ENCODE measurements at regions not wholly inside any gene's neighbourhood (a gene's known extent, or its start where the extent isn't known, plus 50 kb on each side); places are given as distances from the start of the nearest gene placed in this dataset.
A peak's percentile ranks its signal among the peaks of the same experiment; 100 is the strongest.

DNA sequence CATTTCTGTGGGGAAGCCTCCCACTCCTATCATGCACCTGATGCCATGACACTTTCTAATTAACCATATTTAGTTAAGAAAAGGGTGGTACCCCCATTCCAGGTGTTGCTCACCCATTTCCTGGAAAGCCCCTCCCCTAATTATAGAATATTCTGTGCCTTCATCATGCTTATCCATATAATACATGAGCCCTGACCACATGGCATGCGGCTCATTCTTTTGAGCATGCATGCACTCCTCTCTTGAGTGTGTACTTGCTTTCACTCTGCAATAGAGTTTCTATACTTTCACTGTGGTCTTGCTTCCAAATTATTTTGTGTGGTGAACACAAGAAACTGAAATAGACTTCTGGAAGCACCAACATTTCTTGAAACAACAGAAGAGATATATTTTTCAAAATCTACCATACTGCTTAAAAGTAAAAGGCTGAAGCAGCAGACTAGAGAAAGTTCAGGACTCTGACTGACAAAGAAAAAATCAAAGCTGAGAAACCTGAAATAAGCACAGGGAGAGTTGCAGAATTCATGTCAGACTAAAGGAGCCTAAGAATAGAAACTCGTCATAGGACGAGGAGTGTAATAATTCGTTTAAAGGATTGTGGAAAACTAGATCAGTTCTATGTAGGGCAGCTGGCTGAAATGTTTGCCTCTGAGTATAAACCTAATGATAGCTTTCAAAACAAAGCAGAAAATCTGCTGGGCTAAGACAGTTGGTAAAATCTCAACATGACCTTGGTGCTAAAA, 144.8 kb downstream of the KITLG start:
- H3K9me1 ChIP-seq (ENCODE audit: insufficient read depth, low read length) = no peaks in the 10 kb centered on the region
- H2AFZ ChIP-seq (replicated peaks; ENCODE audit: low read length, poor library complexity) = no peak overlapping the region
- H2BK15ac ChIP-seq (ENCODE audit: low read depth, low read length) = no peak overlapping the region; the same call in 2 of the 3 replicates
- TF ChIP-seq MAZ (IDR thresholded peaks at IDR 0.05; ENCODE audit: borderline replicate concordance, low read depth, low read length) (no peak), CHD1 (IDR thresholded peaks at IDR 0.05; ENCODE audit: low read depth, low read length) (no peak), RFX5 (IDR thresholded peaks at IDR 0.05; ENCODE audit: low read depth, low read length) (no peak), CTCF (conservative IDR thresholded peaks at IDR 0.05; ENCODE audit: low read depth, low read length) (no peak), CEBPB (IDR thresholded peaks at IDR 0.05; ENCODE audit: low read depth, low read length) (no peak), RAD21 (IDR thresholded peaks at IDR 0.05; ENCODE audit: low read length) (no peak), BHLHE40 (IDR thresholded peaks at IDR 0.05; ENCODE audit: low read depth, low read length) (no peak), FOS (IDR thresholded peaks at IDR 0.05; ENCODE audit: low read depth, low read length) (no peak), RCOR1 (IDR thresholded peaks at IDR 0.05; ENCODE audit: insufficient replicate concordance, low read length) (no peak), NFE2L2 (IDR thresholded peaks at IDR 0.05; ENCODE audit: low read depth, low read length) (no peak), MXI1 (IDR thresholded peaks at IDR 0.05; ENCODE audit: borderline replicate concordance, low read depth, low read length) (no peak)
- TF ChIP-seq, protein P1, sequence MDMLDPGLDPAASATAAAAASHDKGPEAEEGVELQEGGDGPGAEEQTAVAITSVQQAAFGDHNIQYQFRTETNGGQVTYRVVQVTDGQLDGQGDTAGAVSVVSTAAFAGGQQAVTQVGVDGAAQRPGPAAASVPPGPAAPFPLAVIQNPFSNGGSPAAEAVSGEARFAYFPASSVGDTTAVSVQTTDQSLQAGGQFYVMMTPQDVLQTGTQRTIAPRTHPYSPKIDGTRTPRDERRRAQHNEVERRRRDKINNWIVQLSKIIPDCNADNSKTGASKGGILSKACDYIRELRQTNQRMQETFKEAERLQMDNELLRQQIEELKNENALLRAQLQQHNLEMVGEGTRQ (IDR thresholded peaks at IDR 0.05; ENCODE audit: low read depth, low read length) = no peak
- 50% methylated on average over 2 of the region's 4 CpGs; no CpG with 5 or more reads in 1 of the 2 experiments for WGBS, 2 experiments (ENCODE audit: extremely low coverage in 2 of 2, insufficient read length in 1 of 2)
- no peak overlapping the region for H3K14ac ChIP-seq (replicated peaks; ENCODE audit: low read depth, low read length)
- in situ Hi-C loops (cut with MboI; ENCODE audit: low sequenced_read_pairs) (no loop called here), intact Hi-C loops (cut with micrococcal nuclease) (no loop called here), dilution Hi-C loops (cut with HindIII; ENCODE audit: low sequenced_read_pairs, unreplicated experiment) (no loop called here)
- H3K56ac ChIP-seq (ENCODE audit: extremely low read depth, insufficient read depth, low read length) = no peak overlapping the region
- no peaks in the 10 kb centered on the region for H3K9me3 ChIP-seq (ENCODE audit: control insufficient read depth, insufficient read depth, low read length)
- H2BK20ac ChIP-seq (ENCODE audit: low read depth, low read length) = no peak overlapping the region
- no peaks in the 10 kb centered on the region for H3K27me3 ChIP-seq (ENCODE audit: control insufficient read depth, insufficient read depth, low read length)
- H2BK5ac ChIP-seq (ENCODE audit: low read depth, low read length, poor library complexity, severe bottlenecking) = no peak overlapping the region
- no peaks in the 10 kb centered on the region for H4K20me1 ChIP-seq (ENCODE audit: insufficient read depth, low read length)
- POLR2A ChIA-PET (ENCODE audit: unreplicated experiment) = no interaction called here
- no peak overlapping the region for H3K9ac ChIP-seq (ENCODE audit: low read depth, low read length)
- no peaks in the 10 kb centered on the region for H3K36me3 ChIP-seq (ENCODE audit: control insufficient read depth, insufficient read depth, low read length)
- H4K5ac ChIP-seq (ENCODE audit: low read depth, low read length) = no peak overlapping the region; the same call in 1 of the 2 replicates
- peak overlapping the region; percentile 34; the same call in 1 of the 2 replicates for H3K18ac ChIP-seq (ENCODE audit: low read depth, low read length)
- BruUV-seq (replicated peaks) = no TSS peak
- H3K79me1 ChIP-seq (ENCODE audit: low read depth in 1 of 2, low read length in 2 of 2) = no peaks in the 10 kb centered on the region; a peak in 1 of 4 replicates
- no peak overlapping the region for H2AK5ac ChIP-seq (ENCODE audit: low read depth, low read length)
- no peak overlapping the region for H3K4ac ChIP-seq (ENCODE audit: low read depth, low read length)
- H3K23ac ChIP-seq (ENCODE audit: low read depth, low read length) = no peak overlapping the region
- no peak overlapping the region; the same call in 1 of the 2 replicates for H3K4me2 ChIP-seq (ENCODE audit: low read depth, low read length)
- H3K27ac ChIP-seq (ENCODE audit: insufficient read depth, low read length) = no peak overlapping the region
- H4K91ac ChIP-seq (ENCODE audit: insufficient read depth, low read depth, low read length) = no peak overlapping the region
- H2AK9ac ChIP-seq (replicated peaks; ENCODE audit: low read depth, low read length, poor library complexity) = no peak overlapping the region
- ATAC-seq (ENCODE audit: low read depth) (peak; percentile 29; the same call in 1 of the 2 replicates), DNase-seq (no peak)
- H2BK120ac ChIP-seq (ENCODE audit: low read depth, low read length) = no peak overlapping the region; the same call in 1 of the 2 replicates
- H3K4me3 ChIP-seq (ENCODE audit: insufficient read depth, low read depth, low read length) = no peak overlapping the region
- no peak overlapping the region for H4K8ac ChIP-seq (ENCODE audit: low read depth in 2 of 2, low read length in 2 of 2)
- H3K4me1 ChIP-seq (ENCODE audit: control insufficient read depth, insufficient read depth, low read length) = peaks cover 8% of the 10 kb centered on the region; the same call in 1 of the 2 replicates
- CTCF ChIA-PET = no interaction called here

Measured in IMR-90 (cell line).